ENCODE measurements at regions not wholly inside any gene's neighbourhood (a gene's known extent, or its start where the extent isn't known, plus 50 kb on each side); places are given as distances from the start of the nearest gene placed in this dataset.
"Not testable (repeated sequence)": the region's sequence is repeated elsewhere in the genome, so short reads cannot be mapped to it uniquely, and the experiment has no call there.

GRCh38 chr4:162767083-162767482 is 399.6 kb downstream of the NAF1 start:
- H3K79me2 ChIP-seq (ENCODE audit: insufficient read depth, low read length) = no peaks in the 10 kb centered on the region
- no peak for DNase-seq (ENCODE audit: insufficient read length, low spot score, missing footprints)
- no peak overlapping the region for H3K27ac ChIP-seq (ENCODE audit: low read depth, low read length)
- no peaks in the 10 kb centered on the region for H4K20me1 ChIP-seq (ENCODE audit: insufficient read depth, low read length)
- no peaks in the 10 kb centered on the region for H3K36me3 ChIP-seq (ENCODE audit: insufficient read depth, low read length)
- TF ChIP-seq, protein P1, sequence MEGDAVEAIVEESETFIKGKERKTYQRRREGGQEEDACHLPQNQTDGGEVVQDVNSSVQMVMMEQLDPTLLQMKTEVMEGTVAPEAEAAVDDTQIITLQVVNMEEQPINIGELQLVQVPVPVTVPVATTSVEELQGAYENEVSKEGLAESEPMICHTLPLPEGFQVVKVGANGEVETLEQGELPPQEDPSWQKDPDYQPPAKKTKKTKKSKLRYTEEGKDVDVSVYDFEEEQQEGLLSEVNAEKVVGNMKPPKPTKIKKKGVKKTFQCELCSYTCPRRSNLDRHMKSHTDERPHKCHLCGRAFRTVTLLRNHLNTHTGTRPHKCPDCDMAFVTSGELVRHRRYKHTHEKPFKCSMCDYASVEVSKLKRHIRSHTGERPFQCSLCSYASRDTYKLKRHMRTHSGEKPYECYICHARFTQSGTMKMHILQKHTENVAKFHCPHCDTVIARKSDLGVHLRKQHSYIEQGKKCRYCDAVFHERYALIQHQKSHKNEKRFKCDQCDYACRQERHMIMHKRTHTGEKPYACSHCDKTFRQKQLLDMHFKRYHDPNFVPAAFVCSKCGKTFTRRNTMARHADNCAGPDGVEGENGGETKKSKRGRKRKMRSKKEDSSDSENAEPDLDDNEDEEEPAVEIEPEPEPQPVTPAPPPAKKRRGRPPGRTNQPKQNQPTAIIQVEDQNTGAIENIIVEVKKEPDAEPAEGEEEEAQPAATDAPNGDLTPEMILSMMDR (IDR thresholded peaks at IDR 0.05; ENCODE audit: extremely low read depth, low read depth, low read length) = no peak
- no peaks in the 10 kb centered on the region for H3K27me3 ChIP-seq (ENCODE audit: insufficient read depth, low read length)
- H2AFZ ChIP-seq (ENCODE audit: low read length) = no peak overlapping the region
- no peaks in the 10 kb centered on the region for H3K9me3 ChIP-seq (ENCODE audit: low read depth, low read length)
- no peak overlapping the region for H3K4me2 ChIP-seq (ENCODE audit: insufficient read depth, low read length)
- H3K4me3 ChIP-seq (ENCODE audit: insufficient read depth, low read length) = no peak overlapping the region
- H3K4me1 ChIP-seq (ENCODE audit: insufficient read depth, low read length) = no peaks in the 10 kb centered on the region

- H3K36me3 ChIP-seq (ENCODE audit: insufficient read depth, low read length) = no peaks in the 10 kb centered on the region
- no peak overlapping the region for H3K4me3 ChIP-seq (ENCODE audit: insufficient read depth, low read length)
- no peaks in the 10 kb centered on the region for H3K4me1 ChIP-seq (ENCODE audit: insufficient read depth, low read length)
- no peaks in the 10 kb centered on the region for H4K20me1 ChIP-seq (ENCODE audit: insufficient read depth, low read length)
- no peaks in the 10 kb centered on the region for H3K9me3 ChIP-seq (ENCODE audit: low read depth, low read length)
- no peak for DNase-seq (ENCODE audit: insufficient read length, low spot score, missing footprints)
- no peaks in the 10 kb centered on the region for H3K79me2 ChIP-seq (ENCODE audit: insufficient read depth, low read length)
- no peak overlapping the region for H3K27ac ChIP-seq (ENCODE audit: low read depth, low read length)
- TF ChIP-seq, protein P1 (IDR thresholded peaks at IDR 0.05; ENCODE audit: extremely low read depth, low read depth, low read length) = no peak
- H2AFZ ChIP-seq (ENCODE audit: low read length) = no peak overlapping the region
- H3K4me2 ChIP-seq (ENCODE audit: insufficient read depth, low read length) = no peak overlapping the region
- no peaks in the 10 kb centered on the region for H3K27me3 ChIP-seq (ENCODE audit: insufficient read depth, low read length)
These were observed 404.7 kb downstream of the NAF1 start for GRCh38 chr4:162761965-162762364.

- H3K27ac ChIP-seq (ENCODE audit: low read depth, low read length); H3K4me2 ChIP-seq (ENCODE audit: insufficient read depth, low read length); H2AFZ ChIP-seq (ENCODE audit: low read length); H3K79me2 ChIP-seq (ENCODE audit: insufficient read depth, low read length); H4K20me1 ChIP-seq (ENCODE audit: insufficient read depth, low read length); H3K27me3 ChIP-seq (ENCODE audit: insufficient read depth, low read length); H3K9me3 ChIP-seq (ENCODE audit: low read depth, low read length); H3K4me3 ChIP-seq (ENCODE audit: insufficient read depth, low read length); H3K4me1 ChIP-seq (ENCODE audit: insufficient read depth, low read length); H3K36me3 ChIP-seq (ENCODE audit: insufficient read depth, low read length); DNase-seq (ENCODE audit: insufficient read length, low spot score, missing footprints): not testable (repeated sequence)
These were observed 426.5 kb downstream of the NAF1 start for GRCh38 chr4:162740228-162740627.

- H3K4me1 ChIP-seq (ENCODE audit: insufficient read depth, low read length); H3K36me3 ChIP-seq (ENCODE audit: insufficient read depth, low read length); H3K27ac ChIP-seq (ENCODE audit: low read depth, low read length); H3K4me2 ChIP-seq (ENCODE audit: insufficient read depth, low read length); H3K9me3 ChIP-seq (ENCODE audit: low read depth, low read length); H3K79me2 ChIP-seq (ENCODE audit: insufficient read depth, low read length); H2AFZ ChIP-seq (ENCODE audit: low read length); DNase-seq (ENCODE audit: insufficient read length, low spot score, missing footprints); H3K27me3 ChIP-seq (ENCODE audit: insufficient read depth, low read length); H4K20me1 ChIP-seq (ENCODE audit: insufficient read depth, low read length); H3K4me3 ChIP-seq (ENCODE audit: insufficient read depth, low read length): not testable (repeated sequence)
These were observed 427.1 kb downstream of the NAF1 start for GRCh38 chr4:162739596-162739995.

GRCh38 chr4:162732876-162733275 is 433.8 kb downstream of the NAF1 start:
- Histone ChIP-seq H3K27ac (ENCODE audit: low read depth, low read length) (no peak overlapping the region), H2AFZ (ENCODE audit: low read length) (no peak overlapping the region), H3K4me1 (ENCODE audit: insufficient read depth, low read length) (no peaks in the 10 kb centered on the region), H3K27me3 (ENCODE audit: insufficient read depth, low read length) (no peaks in the 10 kb centered on the region), H3K79me2 (ENCODE audit: insufficient read depth, low read length) (no peaks in the 10 kb centered on the region), H3K36me3 (ENCODE audit: insufficient read depth, low read length) (no peaks in the 10 kb centered on the region), H3K4me2 (ENCODE audit: insufficient read depth, low read length) (no peak overlapping the region), H3K9me3 (ENCODE audit: low read depth, low read length) (no peaks in the 10 kb centered on the region), H3K4me3 (ENCODE audit: insufficient read depth, low read length) (no peak overlapping the region), H4K20me1 (ENCODE audit: insufficient read depth, low read length) (no peaks in the 10 kb centered on the region)
- TF ChIP-seq, protein P1 (IDR thresholded peaks at IDR 0.05; ENCODE audit: extremely low read depth, low read depth, low read length) = no peak
- DNase-seq (ENCODE audit: insufficient read length, low spot score, missing footprints) = no peak
